SU-DHL-6 (cell line): ENCODE measurements at regions not wholly inside any gene's neighbourhood (a gene's known extent, or its start where the extent isn't known, plus 50 kb on each side); places are given as distances from the start of the nearest gene placed in this dataset.

ENCODE experiments used
- H2AFZ ChIP-seq: fragments of 200-600 bp; sonication (generic); 2 replicates; pipeline ENCODE4 v1.6.1; 2014; ENCODE audit warnings: low read depth, mild to moderate bottlenecking, moderate library complexity, mixed read lengths, antibody characterized with exemption, low read length; ENCODE audit not compliant: severe bottlenecking
- H3F3A ChIP-seq: fragments of 200-600 bp; shearing (Covaris generic); 2 replicates; pipeline ENCODE4 v1.6.0; 2016; ENCODE audit warnings: antibody characterized with exemption, mild to moderate bottlenecking; ENCODE audit not compliant: insufficient read depth
- H3K27ac ChIP-seq: fragments of 200-600 bp; sonication (generic); 2 replicates; pipeline ENCODE4 v1.5.1; 2016; ENCODE audit warnings: low read depth, mild to moderate bottlenecking, low read length, moderate library complexity, mixed read lengths
- H3K27me3 ChIP-seq: fragments of 200-600 bp; sonication (generic), shearing (Covaris generic); 2 replicates; pipeline ENCODE4 v1.6.0; 2014; ENCODE audit warnings: mild to moderate bottlenecking, low read length
- H3K36me3 ChIP-seq: fragments of 200-600 bp; sonication (generic); 2 replicates; pipeline ENCODE4 v1.6.1; 2014; ENCODE audit warnings: mild to moderate bottlenecking, low read length, mixed read lengths
- H3K4me2 ChIP-seq: fragments of 300-600, 200-600 bp; shearing (Covaris generic), sonication (generic); 2 replicates; pipeline ENCODE4 v1.6.0; 2014; ENCODE audit warnings: low read length, low read depth, mild to moderate bottlenecking; ENCODE audit not compliant: poor library complexity, severe bottlenecking
- H3K4me3 ChIP-seq: fragments of 200-600 bp; sonication (generic); 2 replicates; pipeline ENCODE4 v1.5.1; 2014; ENCODE audit warnings: antibody characterized with exemption, low read length, mild to moderate bottlenecking, mixed read lengths; ENCODE audit not compliant: insufficient read depth, poor library complexity, severe bottlenecking
- H3K79me2 ChIP-seq: fragments of 200-600 bp; sonication (generic); 2 replicates; pipeline ENCODE4 v1.6.1; 2014; ENCODE audit warnings: mild to moderate bottlenecking, low read length, moderate library complexity; ENCODE audit not compliant: insufficient read depth
- H3K9ac ChIP-seq: fragments of 200-600 bp; sonication (generic); 2 replicates; pipeline ENCODE4 v1.7.0; 2014; ENCODE audit warnings: mild to moderate bottlenecking, low read length
- H3K9me2 ChIP-seq: fragments of 200-600 bp; sonication (generic); replicated peaks from 2 replicates; pipeline ENCODE4 v1.6.1; 2014; ENCODE audit warnings: low read length; ENCODE audit not compliant: insufficient read depth
- H3K9me3 ChIP-seq: fragments of 200-600 bp; sonication (generic); 2 replicates; pipeline ENCODE4 v1.6.1; 2014; ENCODE audit warnings: low read length, mixed read lengths; ENCODE audit not compliant: insufficient read depth
- H4K20me1 ChIP-seq: fragments of 200-600 bp; sonication (generic); 2 replicates; pipeline ENCODE4 v1.6.1; 2014; ENCODE audit warnings: low read depth, mild to moderate bottlenecking, antibody characterized with exemption, low read length, moderate library complexity, mixed read lengths
- CTCF ChIP-seq: fragments of 200-600 bp; sonication (generic); IDR thresholded peaks from one replicate; pipeline ENCODE4 v1.5.1; 2017; ENCODE audit warnings: antibody characterized with exemption, mild to moderate bottlenecking, low read length, moderate library complexity; ENCODE audit not compliant: insufficient read depth, poor library complexity, severe bottlenecking
- EZH2phosphoT487 ChIP-seq: fragments of 200-600 bp; sonication (generic), shearing (Covaris generic); conservative IDR thresholded peaks from 2 replicates; pipeline ENCODE4 v1.6.1; 2018; ENCODE audit warnings: mild to moderate bottlenecking, antibody characterized with exemption, low read length, moderate library complexity, mixed read lengths

DNA sequence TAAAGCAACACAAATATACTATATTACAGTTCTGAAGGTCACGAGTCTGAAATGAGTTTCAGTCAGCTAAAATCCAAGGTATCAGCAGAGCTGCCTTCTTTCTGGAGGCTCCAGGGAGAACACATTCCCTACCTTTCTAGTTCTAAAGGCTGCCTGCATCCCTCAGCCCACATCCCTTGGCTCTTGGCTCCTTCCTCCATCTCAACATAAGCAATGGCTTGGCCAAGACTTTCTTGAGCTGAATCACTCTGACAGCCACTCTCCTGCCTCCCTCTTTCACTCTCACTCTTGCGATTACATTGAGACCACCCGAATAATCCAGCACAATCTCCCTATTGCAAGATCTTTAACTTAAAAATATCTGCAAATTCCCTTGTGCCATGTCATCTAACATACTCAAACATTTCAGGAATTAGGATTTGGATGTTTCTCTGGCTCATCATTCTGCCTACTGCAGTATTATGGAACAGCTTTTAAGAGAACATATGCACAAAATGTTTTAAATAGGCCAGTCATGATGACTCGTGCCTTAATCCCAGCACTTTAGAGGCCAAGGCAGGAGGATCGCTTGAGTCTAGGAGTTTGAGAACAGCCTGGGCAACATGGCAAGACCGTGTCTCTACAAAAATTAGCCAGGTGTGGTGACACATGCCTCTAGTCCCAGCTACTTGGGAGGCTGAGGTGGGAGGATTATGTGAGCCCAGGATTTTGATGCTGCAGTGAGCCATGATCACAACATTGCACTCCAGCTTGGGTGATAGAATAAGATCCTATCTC is 144.2 kb upstream of the VSTM2A start:
- no peaks in the 10 kb centered on the region for H3K9me2 ChIP-seq
- no peak overlapping the region for H3K4me2 ChIP-seq
- H3K27me3 ChIP-seq: no peaks in the 10 kb centered on the region
- H2AFZ ChIP-seq: no peak overlapping the region
- no peaks in the 10 kb centered on the region for H3K36me3 ChIP-seq
- H3K27ac ChIP-seq: no peak overlapping the region
- no peak overlapping the region for H3K9ac ChIP-seq
- peaks cover 7% of the 10 kb centered on the region; the same call in 1 of the 2 replicates for H3F3A ChIP-seq
- peaks cover under 1% of the 10 kb centered on the region; the same call in 1 of the 2 replicates for H3K9me3 ChIP-seq
- no peaks in the 10 kb centered on the region for H3K79me2 ChIP-seq
- H3K4me3 ChIP-seq: no peak overlapping the region
- H4K20me1 ChIP-seq: no peaks in the 10 kb centered on the region
- TF ChIP-seq CTCF: no peak

DNA sequence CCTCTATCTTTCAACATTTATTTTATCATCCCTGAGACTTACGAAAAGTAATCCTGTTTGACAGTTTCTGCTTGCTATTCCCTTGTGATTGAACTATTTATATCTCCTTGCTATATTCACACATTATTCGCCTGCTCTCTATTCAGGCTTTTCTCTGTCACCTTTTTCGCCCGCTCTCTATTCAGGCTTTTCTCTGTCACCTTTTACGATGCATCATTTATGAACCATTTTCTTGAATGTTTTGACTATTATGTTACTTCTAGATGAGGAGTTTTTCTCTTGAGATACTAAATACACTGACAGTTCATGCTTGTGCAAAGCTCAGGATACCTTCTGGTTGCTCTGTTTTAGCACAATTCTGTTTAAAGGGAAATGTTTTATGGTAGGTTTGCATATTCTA is 143.3 kb upstream of the VSTM2A start:
- H3K79me2 ChIP-seq: no peaks in the 10 kb centered on the region
- no peaks in the 10 kb centered on the region for H3K9me2 ChIP-seq
- no peak overlapping the region for H2AFZ ChIP-seq
- peaks cover 7% of the 10 kb centered on the region; the same call in 1 of the 2 replicates for H3F3A ChIP-seq
- TF ChIP-seq EZH2phosphoT487 (no peak), CTCF (no peak)
- no peaks in the 10 kb centered on the region for H3K9me3 ChIP-seq
- no peak overlapping the region for H3K4me3 ChIP-seq
- no peak overlapping the region for H3K9ac ChIP-seq
- H3K27ac ChIP-seq: no peak overlapping the region
- H3K27me3 ChIP-seq: no peaks in the 10 kb centered on the region
- no peaks in the 10 kb centered on the region for H3K36me3 ChIP-seq
- H4K20me1 ChIP-seq: no peaks in the 10 kb centered on the region
- no peak overlapping the region for H3K4me2 ChIP-seq

- Histone ChIP-seq H3K79me2 (no peaks in the 10 kb centered on the region), H3K36me3 (no peaks in the 10 kb centered on the region), H2AFZ (no peak overlapping the region), H3F3A (no peaks in the 10 kb centered on the region), H3K4me2 (no peak overlapping the region), H3K4me3 (no peak overlapping the region), H4K20me1 (no peaks in the 10 kb centered on the region), H3K9me2 (no peaks in the 10 kb centered on the region), H3K9ac (no peak overlapping the region), H3K27me3 (no peaks in the 10 kb centered on the region), H3K9me3 (no peaks in the 10 kb centered on the region), H3K27ac (no peak overlapping the region)
- TF ChIP-seq EZH2phosphoT487 (no peak), CTCF (no peak)
Observed at GRCh38 chr7:54409917-54410316, 132.3 kb upstream of the VSTM2A start.
